Kidney epithelial cell (primary cell): ENCODE measurements at regions not wholly inside any gene's neighbourhood (a gene's known extent, or its start where the extent isn't known, plus 50 kb on each side); places are given as distances from the start of the nearest gene placed in this dataset.

Experiments
- DNase-seq: peaks from one replicate; pipeline ENCODE4 v3.0.0-alpha.2; 2010; ENCODE audit warnings: low read depth
- H3K27me3 ChIP-seq: 2 replicates; pipeline ENCODE4 v1.6.0; 2011; ENCODE audit warnings: low read length; ENCODE audit not compliant: control insufficient read depth, insufficient read depth
- H3K36me3 ChIP-seq: 2 replicates; pipeline ENCODE4 v1.5.1; 2011; ENCODE audit warnings: low read length; ENCODE audit not compliant: control insufficient read depth, insufficient read depth
- H3K4me3 ChIP-seq: 2 replicates; pipeline ENCODE4 v1.5.1; 2011; ENCODE audit warnings: low read depth, mild to moderate bottlenecking, control low read depth, low read length
- TF ChIP-seq, protein P1 (sequence below): IDR thresholded peaks from 2 replicates; pipeline ENCODE4 v1.5.1; 2011; ENCODE audit warnings: mild to moderate bottlenecking, moderate library complexity, low read length, control low read depth, inconsistent platforms; ENCODE audit not compliant: insufficient read depth, poor library complexity, severe bottlenecking

DNA sequence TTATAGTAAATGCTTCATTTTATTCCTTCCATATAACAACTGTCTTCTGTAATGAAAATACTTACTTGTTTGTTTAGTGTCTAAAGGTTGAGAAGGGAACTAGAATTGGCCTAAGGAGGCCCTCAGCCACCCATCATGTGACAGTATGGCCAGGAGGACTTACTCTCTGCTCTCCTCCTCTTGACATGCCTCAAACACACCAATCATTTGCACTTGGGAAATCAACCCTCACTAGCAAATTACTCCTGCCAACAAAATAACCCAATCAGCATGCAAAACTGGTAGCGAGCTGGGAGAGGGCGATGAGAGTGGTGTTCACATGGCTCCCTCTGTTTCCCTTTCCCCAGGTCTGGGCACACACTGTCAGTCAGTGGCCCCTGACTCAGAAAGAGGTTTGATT lies 58.6 kb upstream of the MEF2C start:
- no peak for DNase-seq
- Histone ChIP-seq H3K27me3 (no peaks in the 10 kb centered on the region), H3K4me3 (no peak overlapping the region), H3K36me3 (no peaks in the 10 kb centered on the region)
- TF ChIP-seq, protein P1, sequence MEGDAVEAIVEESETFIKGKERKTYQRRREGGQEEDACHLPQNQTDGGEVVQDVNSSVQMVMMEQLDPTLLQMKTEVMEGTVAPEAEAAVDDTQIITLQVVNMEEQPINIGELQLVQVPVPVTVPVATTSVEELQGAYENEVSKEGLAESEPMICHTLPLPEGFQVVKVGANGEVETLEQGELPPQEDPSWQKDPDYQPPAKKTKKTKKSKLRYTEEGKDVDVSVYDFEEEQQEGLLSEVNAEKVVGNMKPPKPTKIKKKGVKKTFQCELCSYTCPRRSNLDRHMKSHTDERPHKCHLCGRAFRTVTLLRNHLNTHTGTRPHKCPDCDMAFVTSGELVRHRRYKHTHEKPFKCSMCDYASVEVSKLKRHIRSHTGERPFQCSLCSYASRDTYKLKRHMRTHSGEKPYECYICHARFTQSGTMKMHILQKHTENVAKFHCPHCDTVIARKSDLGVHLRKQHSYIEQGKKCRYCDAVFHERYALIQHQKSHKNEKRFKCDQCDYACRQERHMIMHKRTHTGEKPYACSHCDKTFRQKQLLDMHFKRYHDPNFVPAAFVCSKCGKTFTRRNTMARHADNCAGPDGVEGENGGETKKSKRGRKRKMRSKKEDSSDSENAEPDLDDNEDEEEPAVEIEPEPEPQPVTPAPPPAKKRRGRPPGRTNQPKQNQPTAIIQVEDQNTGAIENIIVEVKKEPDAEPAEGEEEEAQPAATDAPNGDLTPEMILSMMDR = no peak

DNA sequence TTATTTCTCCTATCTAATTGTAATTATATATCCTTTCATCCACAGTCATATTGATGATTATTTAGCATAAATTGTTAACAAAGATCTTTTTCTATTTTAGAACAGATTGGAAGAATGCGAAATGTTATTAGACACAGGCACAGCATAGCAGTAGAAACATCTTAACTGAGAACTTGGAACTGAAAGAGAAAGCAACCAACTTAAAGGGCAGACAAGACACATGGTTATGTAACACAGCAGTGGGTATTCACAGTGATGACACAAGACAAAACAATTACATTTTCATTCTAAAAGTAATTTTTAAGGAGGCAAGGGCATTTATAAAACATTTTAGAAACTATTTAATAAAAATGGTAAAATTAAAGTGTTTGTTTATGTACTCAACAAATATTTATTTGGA lies 57.7 kb upstream of the MEF2C start:
- Histone ChIP-seq H3K36me3 (no peaks in the 10 kb centered on the region), H3K27me3 (no peaks in the 10 kb centered on the region), H3K4me3 (no peak overlapping the region)
- TF ChIP-seq, protein P1 = no peak
- DNase-seq = no peak

DNA sequence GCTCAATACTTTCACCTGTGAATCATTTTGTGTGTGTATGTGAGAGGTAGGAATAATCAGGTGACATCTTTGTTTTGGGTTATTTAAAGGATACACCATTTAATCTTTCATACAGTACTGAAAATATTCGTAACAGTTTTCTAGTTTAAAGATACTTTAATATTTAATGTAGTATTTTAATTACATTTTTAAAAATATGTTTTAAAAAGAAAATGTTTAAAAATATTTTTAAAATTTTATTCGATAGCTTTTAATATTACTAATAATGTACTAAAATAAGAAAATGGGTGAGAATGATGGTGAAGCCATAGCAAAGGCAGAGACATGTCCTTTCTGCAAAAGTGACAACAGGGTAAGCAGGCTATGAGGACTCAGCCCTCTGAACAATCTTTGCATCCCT lies 56.3 kb upstream of the MEF2C start:
- Histone ChIP-seq H3K27me3 (no peaks in the 10 kb centered on the region), H3K4me3 (no peak overlapping the region), H3K36me3 (no peaks in the 10 kb centered on the region)
- TF ChIP-seq, protein P1 = no peak
- no peak for DNase-seq

DNA sequence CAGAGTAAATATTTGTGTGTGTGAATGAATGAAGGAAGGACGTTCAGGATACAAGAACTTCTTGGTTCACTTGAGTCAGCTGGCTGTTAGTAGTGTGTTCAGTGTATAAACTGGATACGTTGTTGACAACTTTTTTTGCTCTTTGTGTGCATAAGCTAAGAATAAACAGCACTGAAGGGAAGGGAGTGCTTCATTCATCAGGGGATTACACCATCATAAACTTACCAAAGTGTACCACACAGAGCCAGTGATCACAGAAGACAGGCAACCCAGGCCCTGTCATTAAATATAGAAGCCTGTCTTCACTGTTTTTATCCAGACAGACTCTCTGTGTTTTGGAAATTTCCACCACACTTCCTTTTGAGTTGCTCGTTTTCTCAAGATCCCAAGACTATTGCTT lies 55.5 kb upstream of the MEF2C start:
- Histone ChIP-seq H3K27me3 (no peaks in the 10 kb centered on the region), H3K4me3 (no peak overlapping the region), H3K36me3 (no peaks in the 10 kb centered on the region)
- TF ChIP-seq, protein P1 = no peak
- DNase-seq = no peak

DNA sequence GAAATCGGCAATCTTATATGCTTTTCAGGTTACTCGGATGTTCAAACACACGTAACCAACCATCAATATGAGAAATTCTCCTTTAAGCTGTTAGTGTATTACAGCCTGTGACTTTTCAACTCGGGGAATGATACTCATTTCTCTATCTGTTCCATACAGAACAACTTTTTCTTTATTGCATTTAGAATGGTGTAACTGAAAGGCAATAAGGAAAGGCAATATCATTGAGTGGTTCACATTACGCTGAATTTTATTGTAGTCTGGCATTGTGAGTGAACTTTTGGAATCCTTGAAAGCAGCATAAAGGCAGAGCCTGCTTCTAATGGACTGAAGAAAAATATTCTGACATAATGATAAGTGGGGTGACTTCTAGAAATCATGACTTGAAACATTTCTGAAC lies 54.4 kb upstream of the MEF2C start:
- H3K36me3 ChIP-seq = no peaks in the 10 kb centered on the region
- H3K27me3 ChIP-seq = no peaks in the 10 kb centered on the region
- TF ChIP-seq, protein P1 = no peak
- no peak overlapping the region for H3K4me3 ChIP-seq
- no peak for DNase-seq

DNA sequence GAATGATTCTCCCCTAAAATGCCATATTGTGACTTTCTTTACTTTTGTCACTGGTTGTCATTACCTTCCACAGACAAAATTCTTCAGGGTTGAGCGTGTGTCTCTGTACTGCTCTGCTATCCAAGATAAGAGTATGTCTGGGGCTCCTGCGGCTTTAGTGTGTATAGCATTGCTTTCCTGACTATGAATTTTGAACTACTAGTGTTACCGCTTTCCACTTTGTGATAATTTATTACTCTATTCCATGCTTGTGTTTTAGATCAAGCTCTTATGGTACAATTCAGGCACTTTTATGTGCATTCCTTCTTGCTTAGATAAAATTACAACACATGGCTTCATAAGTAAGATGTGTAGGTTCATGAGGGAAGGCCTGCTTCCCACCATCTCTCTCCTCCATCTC lies 51.5 kb upstream of the MEF2C start:
- Histone ChIP-seq H3K36me3 (no peaks in the 10 kb centered on the region), H3K4me3 (no peak overlapping the region), H3K27me3 (no peaks in the 10 kb centered on the region)
- DNase-seq = no peak
- TF ChIP-seq, protein P1 = no peak
